Testis (tissue), 2 donors: ENCODE measurements at regions not wholly inside any gene's neighbourhood (a gene's known extent, or its start where the extent isn't known, plus 50 kb on each side); places are given as distances from the start of the nearest gene placed in this dataset.

Source experiments
- POLR2A ChIP-seq: fragments of 450-650 bp; IDR thresholded peaks from one replicate; pipeline ENCODE4 v1.6.1; 2017; ENCODE audit warnings: antibody characterized with exemption, mild to moderate bottlenecking, moderate library complexity
- TF ChIP-seq, protein P1 (sequence below), 3 experiments: fragments of 450-650 bp in 2 of 3; fragments of 200-600 bp in 1 of 3; sonication (generic) in 1 of 3; IDR thresholded peaks; one replicate each; pipeline ENCODE4 v1.5.1; 2016 to 2019; ENCODE audit warnings: antibody characterized with exemption in 3 of 3, mild to moderate bottlenecking in 2 of 3, moderate library complexity in 1 of 3

DNA sequence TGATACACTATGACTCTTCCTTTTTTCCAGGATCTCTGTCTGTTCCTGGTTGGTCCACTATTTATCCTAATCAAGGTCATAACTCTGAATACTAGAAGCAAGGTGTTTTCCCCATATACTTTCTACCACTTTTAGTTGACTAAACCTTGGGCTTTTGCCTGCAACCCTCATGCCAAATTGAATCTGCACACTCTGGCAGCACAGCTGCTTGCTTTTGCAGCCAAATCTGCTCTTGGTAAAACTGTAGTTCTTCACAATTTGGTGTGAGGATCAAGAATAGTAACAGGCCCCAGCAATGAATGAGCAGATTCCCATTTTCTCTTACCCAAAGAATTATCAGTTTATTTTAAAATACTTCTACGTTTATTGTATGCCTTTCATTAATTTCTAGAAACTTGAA is 586.5 kb upstream of the CNTN5 start:
- TF ChIP-seq POLR2A: no peak
- TF ChIP-seq, protein P1, sequence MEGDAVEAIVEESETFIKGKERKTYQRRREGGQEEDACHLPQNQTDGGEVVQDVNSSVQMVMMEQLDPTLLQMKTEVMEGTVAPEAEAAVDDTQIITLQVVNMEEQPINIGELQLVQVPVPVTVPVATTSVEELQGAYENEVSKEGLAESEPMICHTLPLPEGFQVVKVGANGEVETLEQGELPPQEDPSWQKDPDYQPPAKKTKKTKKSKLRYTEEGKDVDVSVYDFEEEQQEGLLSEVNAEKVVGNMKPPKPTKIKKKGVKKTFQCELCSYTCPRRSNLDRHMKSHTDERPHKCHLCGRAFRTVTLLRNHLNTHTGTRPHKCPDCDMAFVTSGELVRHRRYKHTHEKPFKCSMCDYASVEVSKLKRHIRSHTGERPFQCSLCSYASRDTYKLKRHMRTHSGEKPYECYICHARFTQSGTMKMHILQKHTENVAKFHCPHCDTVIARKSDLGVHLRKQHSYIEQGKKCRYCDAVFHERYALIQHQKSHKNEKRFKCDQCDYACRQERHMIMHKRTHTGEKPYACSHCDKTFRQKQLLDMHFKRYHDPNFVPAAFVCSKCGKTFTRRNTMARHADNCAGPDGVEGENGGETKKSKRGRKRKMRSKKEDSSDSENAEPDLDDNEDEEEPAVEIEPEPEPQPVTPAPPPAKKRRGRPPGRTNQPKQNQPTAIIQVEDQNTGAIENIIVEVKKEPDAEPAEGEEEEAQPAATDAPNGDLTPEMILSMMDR (IDR thresholded peaks at IDR 0.05): no peak
